ENCODE measurements at regions not wholly inside any gene's neighbourhood (a gene's known extent, or its start where the extent isn't known, plus 50 kb on each side); places are given as distances from the start of the nearest gene placed in this dataset.

GRCh38 chr2:172376505-172377125, 50.8 kb upstream of the ITGA6 start:
- TF ChIP-seq, protein P1, sequence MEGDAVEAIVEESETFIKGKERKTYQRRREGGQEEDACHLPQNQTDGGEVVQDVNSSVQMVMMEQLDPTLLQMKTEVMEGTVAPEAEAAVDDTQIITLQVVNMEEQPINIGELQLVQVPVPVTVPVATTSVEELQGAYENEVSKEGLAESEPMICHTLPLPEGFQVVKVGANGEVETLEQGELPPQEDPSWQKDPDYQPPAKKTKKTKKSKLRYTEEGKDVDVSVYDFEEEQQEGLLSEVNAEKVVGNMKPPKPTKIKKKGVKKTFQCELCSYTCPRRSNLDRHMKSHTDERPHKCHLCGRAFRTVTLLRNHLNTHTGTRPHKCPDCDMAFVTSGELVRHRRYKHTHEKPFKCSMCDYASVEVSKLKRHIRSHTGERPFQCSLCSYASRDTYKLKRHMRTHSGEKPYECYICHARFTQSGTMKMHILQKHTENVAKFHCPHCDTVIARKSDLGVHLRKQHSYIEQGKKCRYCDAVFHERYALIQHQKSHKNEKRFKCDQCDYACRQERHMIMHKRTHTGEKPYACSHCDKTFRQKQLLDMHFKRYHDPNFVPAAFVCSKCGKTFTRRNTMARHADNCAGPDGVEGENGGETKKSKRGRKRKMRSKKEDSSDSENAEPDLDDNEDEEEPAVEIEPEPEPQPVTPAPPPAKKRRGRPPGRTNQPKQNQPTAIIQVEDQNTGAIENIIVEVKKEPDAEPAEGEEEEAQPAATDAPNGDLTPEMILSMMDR (IDR thresholded peaks at IDR 0.05; ENCODE audit: borderline replicate concordance, extremely low read depth, low read length, poor library complexity, severe bottlenecking), result no peak
- no peak for TF ChIP-seq EZH2 (IDR thresholded peaks at IDR 0.05; ENCODE audit: borderline replicate concordance, low read depth, low read length, severe bottlenecking)
